ENCODE measurements at regions not wholly inside any gene's neighbourhood (a gene's known extent, or its start where the extent isn't known, plus 50 kb on each side); places are given as distances from the start of the nearest gene placed in this dataset.

DNA sequence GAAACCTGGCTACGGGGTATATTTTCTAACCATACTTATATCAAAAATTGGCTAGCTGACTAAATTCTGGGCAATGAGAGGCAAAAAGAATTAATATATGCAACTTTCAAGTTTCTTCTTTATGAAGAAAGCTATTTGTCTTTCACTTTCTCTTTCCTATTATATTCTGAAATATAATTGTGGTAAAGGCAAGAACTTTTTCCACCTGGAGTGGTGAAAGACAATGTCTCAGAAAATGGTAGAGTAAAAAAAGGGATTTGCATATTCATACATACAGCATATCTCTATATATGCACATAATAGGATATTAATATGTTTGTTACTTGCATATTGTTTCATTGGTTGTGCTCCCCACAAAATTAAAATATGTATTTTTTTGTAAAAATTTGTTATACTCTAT is 793.8 kb downstream of the PLA2G4A start:
- Mint-ChIP-seq H3K27me3 (no peaks in the 10 kb centered on the region), H3K9me3 (peaks cover 14% of the 10 kb centered on the region), H3K4me1 (no peaks in the 10 kb centered on the region), H3K36me3 (no peaks in the 10 kb centered on the region), H3K27ac (no peak overlapping the region), H3K4me3 (no peak overlapping the region)

DNA sequence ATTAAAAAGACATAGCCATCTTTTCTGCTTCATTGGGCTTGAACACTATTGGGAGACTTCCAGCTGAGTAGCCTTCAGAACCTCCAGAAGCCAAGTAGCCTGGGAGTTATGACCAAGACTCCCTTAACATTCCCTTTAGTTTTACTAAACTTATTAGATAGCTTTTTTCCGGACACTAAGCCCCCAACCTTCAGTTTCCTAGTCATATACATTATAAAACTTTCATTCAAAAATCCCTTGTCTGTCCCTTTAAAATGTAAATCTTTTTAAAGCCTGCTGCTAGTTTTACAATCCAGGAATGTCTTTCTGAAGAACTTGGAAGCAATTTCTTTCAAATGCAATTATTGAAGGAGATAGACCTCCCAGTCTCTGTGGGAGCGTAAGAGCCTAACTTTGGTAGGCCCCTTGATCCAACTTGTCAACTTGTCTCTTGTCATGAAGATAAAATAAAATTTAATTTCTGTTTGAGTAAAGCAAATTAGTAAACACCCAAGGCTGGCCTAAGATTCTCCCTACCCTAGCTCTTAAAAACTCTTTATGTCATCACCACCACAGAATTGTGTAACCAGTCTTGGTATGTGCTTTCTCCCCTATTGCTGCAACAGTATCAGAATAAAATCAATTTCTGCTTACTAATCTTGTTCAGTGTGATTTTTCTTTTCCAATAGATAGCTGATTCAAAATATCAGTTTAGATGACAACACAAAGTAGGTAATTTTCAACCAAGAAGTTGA is 796.2 kb downstream of the PLA2G4A start:
- Mint-ChIP-seq H3K9me3 (peaks cover under 1% of the 10 kb centered on the region), H3K27me3 (no peaks in the 10 kb centered on the region), H3K4me3 (no peak overlapping the region), H3K27ac (no peak overlapping the region), H3K4me1 (no peaks in the 10 kb centered on the region), H3K36me3 (no peaks in the 10 kb centered on the region)

GRCh38 chr1:187626056-187626455 is 797.3 kb downstream of the PLA2G4A start:
- H3K9me3 Mint-ChIP-seq: peaks cover 11% of the 10 kb centered on the region
- no peaks in the 10 kb centered on the region for H3K4me1 Mint-ChIP-seq
- H3K4me3 Mint-ChIP-seq: no peak overlapping the region
- no peaks in the 10 kb centered on the region for H3K36me3 Mint-ChIP-seq
- H3K27me3 Mint-ChIP-seq: no peaks in the 10 kb centered on the region
- H3K27ac Mint-ChIP-seq: no peak overlapping the region

GRCh38 chr1:187627516-187627915 is 798.8 kb downstream of the PLA2G4A start:
- no peaks in the 10 kb centered on the region for H3K36me3 Mint-ChIP-seq
- no peak overlapping the region for H3K27ac Mint-ChIP-seq
- no peaks in the 10 kb centered on the region for H3K27me3 Mint-ChIP-seq
- H3K4me3 Mint-ChIP-seq: no peak overlapping the region
- peaks cover 11% of the 10 kb centered on the region for H3K9me3 Mint-ChIP-seq
- no peaks in the 10 kb centered on the region for H3K4me1 Mint-ChIP-seq

DNA sequence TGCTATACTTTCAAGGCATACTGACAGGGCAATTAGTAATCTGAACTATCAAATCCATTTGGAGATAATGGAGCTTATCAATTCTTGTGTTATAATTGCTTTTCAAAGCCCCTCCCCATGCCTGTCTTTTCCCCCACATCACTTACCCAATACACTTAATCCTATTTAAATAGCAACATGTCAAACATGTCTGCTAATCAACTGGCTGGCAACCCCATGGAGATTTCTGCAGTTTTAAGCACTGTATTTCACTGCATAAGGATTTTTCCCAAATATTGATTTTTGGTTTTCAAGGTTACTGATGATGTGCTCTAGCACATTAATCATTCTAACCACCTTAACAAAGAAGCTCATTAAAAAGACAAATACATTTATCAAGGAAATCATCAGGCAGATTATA is 800.3 kb downstream of the PLA2G4A start:
- Mint-ChIP-seq H3K27ac (no peak overlapping the region), H3K27me3 (no peaks in the 10 kb centered on the region), H3K4me1 (no peaks in the 10 kb centered on the region), H3K36me3 (no peaks in the 10 kb centered on the region), H3K9me3 (peaks cover 11% of the 10 kb centered on the region), H3K4me3 (no peak overlapping the region)

DNA sequence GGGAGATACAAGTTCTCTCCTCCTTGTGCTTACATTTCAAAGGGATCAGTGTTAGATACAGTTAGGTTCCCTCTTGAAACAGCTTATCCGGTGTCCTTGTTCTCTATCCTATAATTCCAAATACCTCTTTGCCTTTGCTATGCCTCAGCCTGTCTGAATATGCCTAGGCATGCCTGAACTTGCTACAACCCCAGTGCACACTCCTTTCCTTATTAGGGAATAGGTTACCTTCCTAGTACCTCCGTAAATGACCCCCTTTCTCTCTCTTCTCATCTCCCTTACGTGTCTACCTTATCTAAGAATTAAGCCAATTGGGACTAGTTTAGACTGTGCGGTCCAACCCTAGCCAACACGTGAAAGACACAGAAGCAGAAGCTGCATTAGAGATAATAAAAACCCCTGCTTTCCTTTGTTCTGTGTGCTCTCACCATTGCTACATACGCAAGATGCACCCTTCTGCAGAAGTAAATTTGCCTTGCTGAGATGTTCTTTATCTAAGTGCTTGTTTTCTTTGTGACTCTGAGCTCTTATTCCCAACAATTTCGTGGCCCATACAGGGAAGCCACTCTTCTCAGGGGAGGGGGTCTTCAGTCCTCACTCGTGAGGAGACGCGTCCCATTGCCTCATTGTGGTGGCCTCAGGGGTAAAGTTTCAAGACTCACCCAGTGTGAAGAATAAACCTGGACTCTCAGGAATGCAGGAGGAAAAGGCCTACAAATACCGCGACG is 802.1 kb downstream of the PLA2G4A start:
- Mint-ChIP-seq H3K4me1 (no peaks in the 10 kb centered on the region), H3K4me3 (no peak overlapping the region), H3K9me3 (peaks cover 17% of the 10 kb centered on the region), H3K36me3 (no peaks in the 10 kb centered on the region), H3K27ac (no peak overlapping the region), H3K27me3 (no peaks in the 10 kb centered on the region)

DNA sequence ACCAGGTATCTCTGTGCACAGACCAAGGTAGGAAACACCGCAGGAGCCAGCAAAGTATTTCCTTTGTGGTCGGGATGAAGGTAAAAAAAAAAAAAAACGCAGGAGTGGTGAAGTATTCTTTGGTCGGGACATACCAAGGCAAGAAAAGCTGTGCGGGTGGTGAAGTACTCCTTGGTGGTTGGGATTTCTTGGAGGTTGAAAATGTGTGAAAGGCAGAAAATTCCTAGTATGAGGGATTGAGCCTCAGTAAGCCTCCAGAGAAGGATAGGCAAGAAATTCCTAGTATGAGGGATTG is 802.6 kb downstream of the PLA2G4A start:
- peaks cover 17% of the 10 kb centered on the region for H3K9me3 Mint-ChIP-seq
- H3K27me3 Mint-ChIP-seq: no peaks in the 10 kb centered on the region
- no peaks in the 10 kb centered on the region for H3K36me3 Mint-ChIP-seq
- no peak overlapping the region for H3K4me3 Mint-ChIP-seq
- H3K4me1 Mint-ChIP-seq: no peaks in the 10 kb centered on the region
- no peak overlapping the region for H3K27ac Mint-ChIP-seq

- Mint-ChIP-seq H3K27me3 (no peaks in the 10 kb centered on the region), H3K4me1 (no peaks in the 10 kb centered on the region), H3K27ac (no peak overlapping the region), H3K9me3 (peaks cover 17% of the 10 kb centered on the region), H3K36me3 (no peaks in the 10 kb centered on the region), H3K4me3 (no peak overlapping the region)
Measured at GRCh38 chr1:187631984-187632383, 803.2 kb downstream of the PLA2G4A start.

- Mint-ChIP-seq H3K4me3 (no peak overlapping the region), H3K9me3 (peaks cover 17% of the 10 kb centered on the region), H3K27me3 (no peaks in the 10 kb centered on the region), H3K4me1 (no peaks in the 10 kb centered on the region), H3K27ac (no peak overlapping the region), H3K36me3 (no peaks in the 10 kb centered on the region)
Measured at GRCh38 chr1:187634940-187635339, 806.2 kb downstream of the PLA2G4A start.

GRCh38 chr1:187638733-187639434 is 810.1 kb downstream of the PLA2G4A start:
- Mint-ChIP-seq H3K4me1 (no peaks in the 10 kb centered on the region), H3K4me3 (no peak overlapping the region), H3K9me3 (peaks cover 6% of the 10 kb centered on the region), H3K27ac (no peak overlapping the region), H3K36me3 (no peaks in the 10 kb centered on the region), H3K27me3 (no peaks in the 10 kb centered on the region)

- H3K27me3 Mint-ChIP-seq: no peaks in the 10 kb centered on the region
- H3K9me3 Mint-ChIP-seq: no peaks in the 10 kb centered on the region
- H3K4me3 Mint-ChIP-seq: no peak overlapping the region
- H3K36me3 Mint-ChIP-seq: no peaks in the 10 kb centered on the region
- H3K4me1 Mint-ChIP-seq: no peaks in the 10 kb centered on the region
- H3K27ac Mint-ChIP-seq: no peak overlapping the region
Measured at GRCh38 chr1:187641015-187641414, 812.3 kb downstream of the PLA2G4A start.

- H3K4me1 Mint-ChIP-seq: no peaks in the 10 kb centered on the region
- H3K9me3 Mint-ChIP-seq: no peaks in the 10 kb centered on the region
Measured at GRCh38 chr1:187641463-187641862, 812.7 kb downstream of the PLA2G4A start.

DNA sequence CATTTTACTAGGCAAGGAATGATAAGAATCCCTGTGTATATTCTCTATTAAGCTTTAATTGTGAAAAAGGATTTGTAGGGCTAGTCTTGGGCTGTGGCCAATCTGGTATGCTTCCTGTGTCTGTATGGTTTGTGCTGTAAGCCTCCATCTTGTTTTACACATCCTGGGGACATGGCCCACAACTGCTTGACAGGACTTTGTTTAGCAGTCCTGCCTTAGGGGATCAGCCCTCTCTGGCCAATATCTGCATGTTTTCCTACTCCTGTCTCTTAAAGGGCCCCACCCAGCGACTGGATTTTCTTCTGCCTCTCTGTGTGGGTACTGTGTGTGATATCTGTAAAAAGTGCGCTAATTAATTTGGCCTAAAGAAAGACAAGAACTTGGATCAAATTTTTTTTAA is 813.2 kb downstream of the PLA2G4A start:
- Mint-ChIP-seq H3K4me1 (no peaks in the 10 kb centered on the region), H3K27me3 (no peaks in the 10 kb centered on the region), H3K9me3 (no peaks in the 10 kb centered on the region), H3K36me3 (no peaks in the 10 kb centered on the region), H3K27ac (no peak overlapping the region), H3K4me3 (no peak overlapping the region)

More at GRCh38 chr1:187641463-187641862, 812.7 kb downstream of the PLA2G4A start:
- Mint-ChIP-seq H3K27me3 (no peaks in the 10 kb centered on the region), H3K4me3 (no peak overlapping the region), H3K27ac (no peak overlapping the region), H3K36me3 (no peaks in the 10 kb centered on the region)

DNA sequence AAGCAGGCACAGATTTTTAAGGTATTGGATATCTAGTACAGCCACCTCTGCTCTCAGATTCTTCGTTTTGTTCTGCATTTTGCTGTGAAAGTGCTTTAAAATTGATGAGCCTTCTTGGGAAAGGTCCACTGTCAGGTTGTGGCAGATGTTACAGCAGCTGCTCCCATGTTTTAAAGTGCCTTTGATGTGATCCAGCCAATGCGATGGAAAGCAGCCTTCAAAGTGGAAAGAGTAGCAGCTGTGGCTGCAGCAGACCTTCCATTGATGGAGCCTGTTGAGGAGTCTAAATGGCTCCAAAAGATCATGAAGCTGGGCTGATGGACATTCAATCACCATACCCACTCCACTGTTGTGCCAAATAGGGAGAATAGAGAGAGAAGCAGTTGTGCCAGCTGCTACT is 816.9 kb downstream of the PLA2G4A start:
- Mint-ChIP-seq H3K27ac (no peak overlapping the region), H3K36me3 (no peaks in the 10 kb centered on the region), H3K9me3 (no peaks in the 10 kb centered on the region), H3K4me3 (no peak overlapping the region), H3K4me1 (no peaks in the 10 kb centered on the region), H3K27me3 (no peaks in the 10 kb centered on the region)

DNA sequence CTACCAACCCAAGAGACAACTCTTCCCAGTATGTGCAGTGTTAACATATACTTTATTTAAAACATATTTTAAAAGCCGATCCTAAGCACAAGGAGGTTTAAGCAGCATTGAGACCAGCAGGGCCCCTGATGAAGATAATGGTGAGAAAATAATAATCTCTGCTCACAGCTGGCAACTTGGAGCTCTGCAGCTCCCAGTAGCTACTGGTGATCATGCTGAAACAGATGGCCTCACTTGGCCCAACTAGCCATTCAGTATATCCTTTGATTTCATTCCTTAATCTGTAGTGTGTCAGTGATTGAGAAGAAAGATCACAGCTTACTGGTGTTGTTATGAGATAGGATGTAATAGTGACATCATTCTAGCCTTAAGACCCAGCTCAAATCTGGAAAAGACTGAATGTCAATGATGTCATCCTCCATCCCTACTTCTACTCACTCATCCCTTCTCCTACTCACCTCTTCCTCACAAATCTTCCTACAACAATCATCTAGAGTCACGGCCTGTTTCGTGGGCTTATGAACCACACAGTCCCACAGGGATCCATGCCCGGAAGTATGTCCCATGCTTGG is 817.9 kb downstream of the PLA2G4A start:
- H3K4me1 Mint-ChIP-seq: no peaks in the 10 kb centered on the region
- H3K9me3 Mint-ChIP-seq: no peaks in the 10 kb centered on the region
- H3K27ac Mint-ChIP-seq: no peak overlapping the region
- no peak overlapping the region for H3K4me3 Mint-ChIP-seq
- H3K27me3 Mint-ChIP-seq: no peaks in the 10 kb centered on the region
- H3K36me3 Mint-ChIP-seq: no peaks in the 10 kb centered on the region

DNA sequence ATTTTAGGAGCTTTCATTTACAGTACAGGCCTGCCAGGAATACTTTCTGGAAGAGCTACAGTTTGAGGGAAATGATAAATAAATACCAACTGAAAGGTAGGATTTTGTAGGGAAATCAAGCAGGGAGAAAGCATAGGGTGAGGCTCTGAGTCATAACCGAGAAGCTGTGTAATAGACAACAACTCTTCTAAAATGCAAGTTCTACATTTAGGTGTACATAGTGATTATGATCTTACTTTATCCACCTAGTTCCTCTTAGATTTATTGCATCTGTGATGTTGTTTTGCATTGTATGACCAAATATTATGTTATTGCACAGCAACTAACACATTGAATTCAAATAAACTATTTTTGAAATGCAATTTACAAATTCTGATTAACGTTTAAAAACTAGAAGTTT is 819.3 kb downstream of the PLA2G4A start:
- H3K36me3 Mint-ChIP-seq: no peaks in the 10 kb centered on the region
- no peak overlapping the region for H3K27ac Mint-ChIP-seq
- no peak overlapping the region for H3K4me3 Mint-ChIP-seq
- no peaks in the 10 kb centered on the region for H3K9me3 Mint-ChIP-seq
- H3K4me1 Mint-ChIP-seq: no peaks in the 10 kb centered on the region
- H3K27me3 Mint-ChIP-seq: no peaks in the 10 kb centered on the region
